HG03439 (cell line): ENCODE measurements at regions not wholly inside any gene's neighbourhood (a gene's known extent, or its start where the extent isn't known, plus 50 kb on each side); places are given as distances from the start of the nearest gene placed in this dataset.
"Not testable (repeated sequence)": the region's sequence is repeated elsewhere in the genome, so short reads cannot be mapped to it uniquely, and the experiment has no call there.

ENCODE experiments used
- ATAC-seq: cut with Tn5 transposase; IDR thresholded peaks from one replicate; pipeline ENCODE4 v1.9.1; 2021; ENCODE audit warnings: mild to moderate bottlenecking, moderate library complexity; ENCODE audit not compliant: unreplicated experiment

GRCh38 chr2:198270157-198270556 is 465.8 kb downstream of the PLCL1 start:
- not testable (repeated sequence) for ATAC-seq

- no peak for ATAC-seq
Observed at GRCh38 chr2:198268519-198268918, 464.1 kb downstream of the PLCL1 start.

- no peak for ATAC-seq
Observed at GRCh38 chr2:198259496-198259895, 455.1 kb downstream of the PLCL1 start.

- ATAC-seq, result no peak
Observed at GRCh38 chr2:198254536-198255090, 450.2 kb downstream of the PLCL1 start.

- no peak for ATAC-seq
Observed at GRCh38 chr2:198253995-198254394, 449.6 kb downstream of the PLCL1 start.

- no peak for ATAC-seq
Observed at GRCh38 chr2:198252472-198252871, 448.1 kb downstream of the PLCL1 start.

- no peak for ATAC-seq
Observed at GRCh38 chr2:198242093-198242492, 437.7 kb downstream of the PLCL1 start.

GRCh38 chr2:198238429-198238828 is 434.0 kb downstream of the PLCL1 start:
- no peak for ATAC-seq

GRCh38 chr2:198236338-198236737 is 431.9 kb downstream of the PLCL1 start:
- no peak for ATAC-seq

- no peak for ATAC-seq
Observed at GRCh38 chr2:198232281-198232680, 427.9 kb downstream of the PLCL1 start.

- ATAC-seq, result no peak
Observed at GRCh38 chr2:198231562-198231961, 427.2 kb downstream of the PLCL1 start.

- ATAC-seq, result no peak
Observed at GRCh38 chr2:198220763-198221610, 416.6 kb downstream of the PLCL1 start.

- no peak for ATAC-seq
Observed at GRCh38 chr2:198219292-198219691, 414.9 kb downstream of the PLCL1 start.

GRCh38 chr2:198214114-198214596 is 409.8 kb downstream of the PLCL1 start:
- no peak for ATAC-seq

GRCh38 chr2:198213253-198213652 is 408.9 kb downstream of the PLCL1 start:
- no peak for ATAC-seq

- ATAC-seq, result no peak
Observed at GRCh38 chr2:198211706-198212105, 407.3 kb downstream of the PLCL1 start.

- no peak for ATAC-seq
Observed at GRCh38 chr2:198203336-198204069, 399.1 kb downstream of the PLCL1 start.
